ENCODE measurements at regions not wholly inside any gene's neighbourhood (a gene's known extent, or its start where the extent isn't known, plus 50 kb on each side); places are given as distances from the start of the nearest gene placed in this dataset.

- ChIA-PET POLR2A (no interaction called here), CTCF (interaction anchor here (1.1 kb wide), 1 partner anchor 9 kb away, joined by 3 read pairs; no protein-coding TSS in a partner anchor)
- DNase-seq (ENCODE audit: extremely low spot score): no peak
- TF ChIP-seq, protein P1, sequence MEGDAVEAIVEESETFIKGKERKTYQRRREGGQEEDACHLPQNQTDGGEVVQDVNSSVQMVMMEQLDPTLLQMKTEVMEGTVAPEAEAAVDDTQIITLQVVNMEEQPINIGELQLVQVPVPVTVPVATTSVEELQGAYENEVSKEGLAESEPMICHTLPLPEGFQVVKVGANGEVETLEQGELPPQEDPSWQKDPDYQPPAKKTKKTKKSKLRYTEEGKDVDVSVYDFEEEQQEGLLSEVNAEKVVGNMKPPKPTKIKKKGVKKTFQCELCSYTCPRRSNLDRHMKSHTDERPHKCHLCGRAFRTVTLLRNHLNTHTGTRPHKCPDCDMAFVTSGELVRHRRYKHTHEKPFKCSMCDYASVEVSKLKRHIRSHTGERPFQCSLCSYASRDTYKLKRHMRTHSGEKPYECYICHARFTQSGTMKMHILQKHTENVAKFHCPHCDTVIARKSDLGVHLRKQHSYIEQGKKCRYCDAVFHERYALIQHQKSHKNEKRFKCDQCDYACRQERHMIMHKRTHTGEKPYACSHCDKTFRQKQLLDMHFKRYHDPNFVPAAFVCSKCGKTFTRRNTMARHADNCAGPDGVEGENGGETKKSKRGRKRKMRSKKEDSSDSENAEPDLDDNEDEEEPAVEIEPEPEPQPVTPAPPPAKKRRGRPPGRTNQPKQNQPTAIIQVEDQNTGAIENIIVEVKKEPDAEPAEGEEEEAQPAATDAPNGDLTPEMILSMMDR (IDR thresholded peaks at IDR 0.05; ENCODE audit: control extremely low read depth, extremely low read depth, low read depth, missing control alignments): no peak
These were observed 354.2 kb upstream of the GALNT5 start for GRCh38 chr2:156903335-156903734.

GRCh38 chr2:156907806-156908205 lies 349.7 kb upstream of the GALNT5 start:
- ChIA-PET CTCF (no interaction called here), POLR2A (no interaction called here)
- TF ChIP-seq, protein P1 (IDR thresholded peaks at IDR 0.05; ENCODE audit: control extremely low read depth, extremely low read depth, low read depth, missing control alignments): no peak
- DNase-seq (ENCODE audit: extremely low spot score): no peak

- DNase-seq (ENCODE audit: extremely low spot score): no peak
- TF ChIP-seq, protein P1 (IDR thresholded peaks at IDR 0.05; ENCODE audit: control extremely low read depth, extremely low read depth, low read depth, missing control alignments): no peak
- ChIA-PET CTCF (no interaction called here), POLR2A (no interaction called here)
These were observed 348.7 kb upstream of the GALNT5 start for GRCh38 chr2:156908825-156909224.

DNA sequence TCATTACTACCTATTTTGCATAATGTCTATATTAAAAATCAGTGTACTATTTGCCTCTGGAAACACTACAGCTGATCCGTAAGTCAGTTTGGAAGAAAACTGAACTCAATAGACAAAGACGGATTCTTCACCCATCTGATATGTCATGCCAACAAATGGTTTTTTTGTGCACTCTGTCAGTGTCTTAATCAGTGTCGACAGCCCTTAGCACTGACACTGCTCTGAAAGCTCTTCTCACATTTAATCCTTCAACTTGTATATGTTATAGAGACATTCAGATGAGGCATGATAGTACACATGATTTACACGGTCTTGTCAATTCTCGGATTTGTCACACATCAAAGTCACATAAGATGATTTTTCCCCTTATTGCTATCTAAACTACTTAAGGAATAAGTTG lies 347.5 kb upstream of the GALNT5 start:
- CTCF ChIA-PET: no interaction called here
- no peak for DNase-seq (ENCODE audit: extremely low spot score)
- POLR2A ChIA-PET: no interaction called here
- TF ChIP-seq, protein P1 (IDR thresholded peaks at IDR 0.05; ENCODE audit: control extremely low read depth, extremely low read depth, low read depth, missing control alignments): no peak

DNA sequence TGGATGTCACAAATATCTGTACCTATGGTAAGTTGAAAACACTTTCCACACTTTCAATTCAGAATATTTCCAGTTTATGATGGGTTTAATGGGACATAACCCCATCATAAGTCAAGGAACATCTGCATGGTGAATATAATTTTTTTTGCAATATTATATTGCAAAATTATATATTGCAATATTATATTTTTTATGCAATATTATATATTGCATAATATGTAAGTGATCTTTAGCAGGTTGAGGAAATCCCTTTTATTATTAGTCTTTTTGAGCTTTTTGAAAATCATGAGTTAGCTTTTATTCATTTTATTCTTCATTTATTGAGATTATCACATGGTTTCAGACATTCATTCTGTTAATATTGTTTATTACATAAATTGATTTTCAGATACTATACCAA lies 342.2 kb upstream of the GALNT5 start:
- ChIA-PET POLR2A (no interaction called here), CTCF (no interaction called here)
- no peak for DNase-seq (ENCODE audit: extremely low spot score)
- TF ChIP-seq, protein P1 (IDR thresholded peaks at IDR 0.05; ENCODE audit: control extremely low read depth, extremely low read depth, low read depth, missing control alignments): no peak

DNA sequence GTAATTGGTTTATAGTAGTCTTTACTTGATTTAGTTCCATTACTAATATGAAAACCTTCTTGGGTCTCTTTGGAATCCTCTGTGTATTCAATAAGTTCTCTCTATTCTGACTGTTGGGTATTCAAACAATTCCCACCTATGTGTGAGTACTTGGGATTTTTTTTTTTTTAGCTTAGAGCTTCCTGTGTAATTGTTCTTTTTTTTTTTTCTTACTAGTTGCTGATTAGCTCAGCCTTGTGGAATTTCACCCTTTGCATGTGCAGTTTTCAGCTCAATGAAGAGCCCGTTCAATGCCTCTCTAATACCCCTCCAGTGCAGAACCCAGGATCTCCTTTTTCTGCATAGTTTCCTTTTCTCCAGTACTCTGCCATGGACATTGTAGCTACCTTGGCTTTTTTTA lies 339.1 kb upstream of the GALNT5 start:
- DNase-seq (ENCODE audit: extremely low spot score): no peak
- POLR2A ChIA-PET: no interaction called here
- TF ChIP-seq, protein P1 (IDR thresholded peaks at IDR 0.05; ENCODE audit: control extremely low read depth, extremely low read depth, low read depth, missing control alignments): no peak
- CTCF ChIA-PET: no interaction called here

DNA sequence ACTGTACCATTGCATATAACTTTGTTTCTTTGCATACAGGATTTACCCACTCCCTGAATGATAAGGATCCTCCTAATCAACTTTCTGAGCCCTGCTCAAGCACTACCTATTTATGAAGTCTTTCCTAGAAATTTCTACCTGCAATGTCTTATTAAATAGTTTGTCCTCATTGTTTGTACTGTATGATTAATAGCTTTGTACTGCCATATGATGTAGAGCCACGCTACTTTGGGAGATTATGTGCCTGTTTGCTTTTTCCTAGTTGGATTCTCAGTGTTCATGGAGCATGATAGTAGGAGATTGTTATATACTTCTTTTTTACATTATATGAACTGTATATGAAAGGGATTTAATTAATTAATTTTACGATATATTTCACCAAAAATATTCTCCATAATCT lies 327.1 kb upstream of the GALNT5 start:
- TF ChIP-seq, protein P1 (IDR thresholded peaks at IDR 0.05; ENCODE audit: control extremely low read depth, extremely low read depth, low read depth, missing control alignments): no peak
- CTCF ChIA-PET: no interaction called here
- POLR2A ChIA-PET: no interaction called here
- DNase-seq (ENCODE audit: extremely low spot score): no peak
